Epithelial cell of esophagus (primary cell): ENCODE measurements at regions not wholly inside any gene's neighbourhood (a gene's known extent, or its start where the extent isn't known, plus 50 kb on each side); places are given as distances from the start of the nearest gene placed in this dataset.

Source experiments
- DNase-seq: peaks from one replicate; pipeline ENCODE4 v3.0.0; 2010; ENCODE audit warnings: low read depth
- H3K4me3 ChIP-seq: 2 replicates; pipeline ENCODE4 v1.5.1; 2011; ENCODE audit warnings: mild to moderate bottlenecking, low read length, control low read depth
- TF ChIP-seq, protein P1 (sequence below): IDR thresholded peaks from 2 replicates; pipeline ENCODE4 v1.5.1; 2011; ENCODE audit warnings: low read depth, mild to moderate bottlenecking, low read length, control low read depth, inconsistent platforms; ENCODE audit not compliant: insufficient read depth; ENCODE audit errors: missing control alignments

DNA sequence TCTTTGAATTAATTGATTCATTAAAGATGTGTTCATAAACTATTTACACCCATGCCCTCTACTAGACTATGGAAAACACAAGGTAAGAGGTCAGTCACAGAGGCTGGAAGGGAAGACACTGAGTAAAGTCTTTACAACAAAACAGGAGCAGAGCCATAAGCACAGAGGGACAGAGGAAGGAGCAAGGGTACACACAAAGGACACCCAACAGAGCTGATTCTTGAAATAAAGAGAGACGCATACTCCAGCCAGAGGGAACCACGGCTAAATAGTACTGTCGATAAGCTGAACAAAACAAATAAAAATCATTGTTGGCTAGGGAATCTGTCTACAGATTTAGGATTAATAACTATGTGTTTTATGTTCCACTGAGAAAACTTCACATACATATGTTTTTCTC lies 289.2 kb downstream of the EFNB2 start:
- no peak overlapping the region for H3K4me3 ChIP-seq
- TF ChIP-seq, protein P1, sequence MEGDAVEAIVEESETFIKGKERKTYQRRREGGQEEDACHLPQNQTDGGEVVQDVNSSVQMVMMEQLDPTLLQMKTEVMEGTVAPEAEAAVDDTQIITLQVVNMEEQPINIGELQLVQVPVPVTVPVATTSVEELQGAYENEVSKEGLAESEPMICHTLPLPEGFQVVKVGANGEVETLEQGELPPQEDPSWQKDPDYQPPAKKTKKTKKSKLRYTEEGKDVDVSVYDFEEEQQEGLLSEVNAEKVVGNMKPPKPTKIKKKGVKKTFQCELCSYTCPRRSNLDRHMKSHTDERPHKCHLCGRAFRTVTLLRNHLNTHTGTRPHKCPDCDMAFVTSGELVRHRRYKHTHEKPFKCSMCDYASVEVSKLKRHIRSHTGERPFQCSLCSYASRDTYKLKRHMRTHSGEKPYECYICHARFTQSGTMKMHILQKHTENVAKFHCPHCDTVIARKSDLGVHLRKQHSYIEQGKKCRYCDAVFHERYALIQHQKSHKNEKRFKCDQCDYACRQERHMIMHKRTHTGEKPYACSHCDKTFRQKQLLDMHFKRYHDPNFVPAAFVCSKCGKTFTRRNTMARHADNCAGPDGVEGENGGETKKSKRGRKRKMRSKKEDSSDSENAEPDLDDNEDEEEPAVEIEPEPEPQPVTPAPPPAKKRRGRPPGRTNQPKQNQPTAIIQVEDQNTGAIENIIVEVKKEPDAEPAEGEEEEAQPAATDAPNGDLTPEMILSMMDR, result no peak
- no peak for DNase-seq

DNA sequence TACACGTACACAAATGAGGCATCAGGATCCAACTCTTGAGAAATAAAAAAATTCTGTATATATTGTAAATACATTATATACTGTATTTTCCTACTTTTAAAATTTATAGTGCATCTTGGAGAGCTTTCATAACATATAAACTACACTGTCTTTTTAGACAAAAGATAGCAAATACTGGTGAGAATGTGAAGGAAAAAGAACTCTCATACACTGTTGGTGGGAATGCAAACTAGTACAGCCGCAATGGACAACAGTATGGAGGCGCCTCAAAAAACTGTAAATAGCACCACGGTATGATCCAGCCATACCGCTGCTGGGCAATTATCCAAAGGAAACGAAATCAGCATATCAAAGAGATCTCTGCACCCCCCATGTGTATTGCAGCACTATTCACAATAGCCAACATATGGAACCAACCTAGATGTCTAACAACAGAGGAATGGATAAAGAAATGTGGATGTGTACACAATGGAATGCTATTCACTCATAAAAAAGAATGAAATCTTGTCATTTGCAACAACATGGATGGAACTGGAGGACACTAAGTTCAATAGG lies 292.4 kb downstream of the EFNB2 start:
- no peak overlapping the region for H3K4me3 ChIP-seq
- TF ChIP-seq, protein P1, result no peak
- no peak for DNase-seq

DNA sequence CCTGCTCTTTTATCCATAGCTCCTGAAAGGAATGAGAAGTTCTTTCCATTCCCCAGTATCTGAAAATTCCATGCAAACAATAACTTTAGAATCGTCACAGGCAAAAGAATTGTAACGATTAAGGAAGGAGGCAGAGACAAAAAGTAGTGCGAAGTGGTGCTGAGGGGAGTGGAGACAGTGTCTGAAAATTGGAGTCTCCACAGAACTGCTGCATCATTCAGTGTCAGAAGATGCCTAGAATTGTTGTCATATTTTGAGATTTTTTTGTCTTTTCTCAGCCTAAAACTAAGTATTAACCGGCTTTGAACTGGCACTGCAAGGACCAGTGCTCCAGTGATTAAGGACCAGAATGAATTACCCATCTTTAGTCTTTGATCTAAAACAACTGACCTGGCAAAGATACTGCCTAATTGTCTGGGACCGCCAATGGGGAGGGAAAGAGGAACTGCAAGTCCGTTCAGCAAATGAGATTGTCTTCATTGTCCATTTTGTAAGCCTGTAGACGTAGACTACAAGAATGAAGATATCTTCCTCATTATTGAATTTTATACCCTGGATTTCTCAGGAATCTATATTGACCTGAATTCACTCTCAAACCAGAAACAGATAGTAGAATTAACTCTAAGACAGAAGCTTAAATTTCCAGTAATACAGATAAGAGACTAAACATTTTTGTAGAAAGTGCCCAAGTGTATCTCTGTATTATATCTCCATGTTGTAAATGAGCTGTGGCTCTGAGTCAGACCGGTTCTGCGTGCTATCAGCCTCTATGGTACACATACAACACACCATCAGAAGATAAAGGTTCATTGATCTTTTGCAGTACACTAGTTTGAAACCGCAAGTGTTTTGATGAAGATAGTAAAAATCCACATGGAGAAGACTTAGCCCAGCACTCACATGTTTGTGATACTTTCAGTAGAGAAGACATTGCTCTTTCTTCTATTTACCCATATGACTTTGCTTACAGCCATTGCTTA lies 293.2 kb downstream of the EFNB2 start:
- no peak overlapping the region for H3K4me3 ChIP-seq
- TF ChIP-seq, protein P1, result no peak
- DNase-seq, result no peak

DNA sequence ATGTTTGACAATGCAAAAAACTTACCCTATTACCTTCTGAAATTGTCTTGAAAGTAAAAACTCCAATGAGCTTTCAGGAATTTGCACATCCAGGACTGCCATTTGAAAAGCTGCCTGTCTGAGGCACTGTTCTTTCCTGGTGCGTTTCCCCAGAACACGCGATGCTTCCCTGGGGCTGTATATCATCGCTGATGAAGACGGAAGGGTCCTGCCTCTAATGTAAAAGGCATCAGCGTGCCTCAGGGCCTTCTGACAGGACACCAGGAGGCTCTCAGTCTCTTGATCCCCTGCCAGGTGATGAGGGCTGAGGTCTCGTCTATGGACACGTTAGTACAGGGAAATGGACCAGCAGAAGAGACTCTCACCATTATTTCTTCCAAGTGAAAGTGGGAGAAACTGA lies 296.8 kb downstream of the EFNB2 start:
- H3K4me3 ChIP-seq, result no peak overlapping the region
- TF ChIP-seq, protein P1, result no peak
- no peak for DNase-seq

DNA sequence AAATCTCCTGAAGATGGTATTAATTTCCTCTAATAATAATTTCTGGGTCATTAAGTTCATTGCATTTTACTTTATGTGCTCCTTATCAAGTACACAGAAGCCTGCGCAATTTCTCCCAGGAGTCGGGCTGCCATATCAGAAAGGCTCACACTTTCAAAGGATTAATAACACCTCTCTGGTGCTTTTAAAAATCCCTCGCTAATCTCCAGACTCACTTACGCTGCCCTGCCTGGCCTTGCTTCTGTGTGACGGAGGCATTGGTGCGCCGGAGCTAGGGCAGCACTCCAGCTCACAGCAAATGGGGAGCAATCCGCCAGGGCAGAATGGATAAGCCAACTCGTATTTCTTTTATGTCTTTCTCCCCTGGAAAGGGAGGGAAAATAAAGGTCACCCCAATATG lies 300.8 kb downstream of the EFNB2 start:
- DNase-seq, result no peak
- TF ChIP-seq, protein P1, result no peak
- no peak overlapping the region for H3K4me3 ChIP-seq

DNA sequence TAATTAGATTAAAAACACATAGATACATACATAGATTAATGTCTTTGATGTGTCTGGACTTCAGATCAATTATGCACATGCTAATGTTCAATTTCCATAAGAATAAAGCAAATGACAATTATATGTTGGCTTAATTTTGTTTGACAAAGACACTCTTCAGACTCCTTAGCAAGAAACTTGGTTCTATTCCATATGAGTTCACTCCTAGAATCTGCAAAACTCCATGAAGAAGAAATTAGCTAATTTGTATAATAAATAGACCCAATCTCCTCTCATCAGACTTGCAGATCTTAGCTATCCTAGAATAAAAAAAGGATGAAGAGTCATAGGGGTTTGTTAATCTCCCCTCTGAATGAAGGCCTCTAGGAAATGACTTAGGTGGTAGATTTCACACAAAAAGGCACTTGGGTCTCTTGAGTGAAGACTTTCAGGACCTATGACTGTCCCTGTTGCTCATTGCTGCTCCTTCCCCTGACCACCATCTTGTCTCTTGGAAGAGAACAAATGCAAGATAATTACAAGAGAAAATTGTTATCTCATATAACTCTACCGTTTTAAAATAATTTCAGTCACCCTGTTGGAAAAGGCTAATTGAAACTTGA lies 302.2 kb downstream of the EFNB2 start:
- no peak overlapping the region for H3K4me3 ChIP-seq
- no peak for DNase-seq
- TF ChIP-seq, protein P1, result no peak

DNA sequence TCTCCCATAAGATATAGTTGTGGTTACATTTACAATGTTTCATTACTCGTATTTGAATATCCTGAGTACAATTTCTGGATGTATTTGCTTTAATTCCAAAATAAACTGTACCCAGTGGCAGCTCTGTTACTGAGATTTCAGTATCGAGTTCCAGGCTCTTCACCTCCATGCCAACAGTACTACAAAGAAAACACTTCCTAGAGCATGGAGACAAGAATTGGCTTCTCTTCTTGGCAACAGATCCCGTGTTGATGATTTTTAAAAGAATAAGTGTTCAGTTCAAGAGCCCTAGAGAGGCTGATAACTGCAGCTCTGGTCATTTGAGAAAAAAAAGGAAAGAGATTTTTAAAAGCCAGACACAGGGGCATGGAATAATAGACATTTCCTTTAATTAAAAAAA lies 302.8 kb downstream of the EFNB2 start:
- no peak overlapping the region for H3K4me3 ChIP-seq
- TF ChIP-seq, protein P1, result no peak
- DNase-seq, result no peak
